BLaER1 treated with 17β-estradiol and CSF1 and Interleukin-3, amounts not matched to agents 10 nM and 100 nM (cell line): ENCODE measurements at regions not wholly inside any gene's neighbourhood (a gene's known extent, or its start where the extent isn't known, plus 50 kb on each side); places are given as distances from the start of the nearest gene placed in this dataset.
"Not testable (repeated sequence)": the region's sequence is repeated elsewhere in the genome, so short reads cannot be mapped to it uniquely, and the experiment has no call there.

Experiments
- H3K27ac ChIP-seq, 11 experiments: shearing (Covaris generic); formaldehyde crosslinking; 2 replicates each; pipeline ENCODE4 v1.8.1; 2022
- H3K27me3 ChIP-seq, 11 experiments: shearing (Covaris generic); formaldehyde crosslinking; 2 replicates each; pipeline ENCODE4 v1.8.1; 2022
- H3K36me3 ChIP-seq, 11 experiments: shearing (Covaris generic); formaldehyde crosslinking; 2 replicates each; pipeline ENCODE4 v1.8.1; 2022
- H3K4me1 ChIP-seq, 10 experiments: shearing (Covaris generic); formaldehyde crosslinking; 2 replicates each; pipeline ENCODE4 v1.8.1; 2022
- H3K4me2 ChIP-seq, 11 experiments: shearing (Covaris generic); formaldehyde crosslinking; 2 replicates each; pipeline ENCODE4 v1.8.1; 2022
- H3K4me3 ChIP-seq, 10 experiments: shearing (Covaris generic); formaldehyde crosslinking; 2 replicates each; pipeline ENCODE4 v1.8.1; 2022
- H3K9ac ChIP-seq, 11 experiments: shearing (Covaris generic); formaldehyde crosslinking; 2 replicates each; pipeline ENCODE4 v1.8.1; 2022
- H3K9me3 ChIP-seq, 11 experiments: shearing (Covaris generic); formaldehyde crosslinking; replicated peaks in 1 of 11; 2 replicates each; pipeline ENCODE4 v1.8.1; 2022
- H4K20me1 ChIP-seq, 11 experiments: shearing (Covaris generic); formaldehyde crosslinking; 2 replicates each; pipeline ENCODE4 v1.8.1; 2022
- Cebpa-rat ChIP-seq, 11 experiments: shearing (Covaris generic); IDR thresholded peaks; 2 replicates each; pipeline ENCODE4 v1.8.1; 2022

- Histone ChIP-seq H3K4me2 (no peak overlapping the region), H3K9ac (no peak overlapping the region), H3K9me3 (peaks cover 8 to 25% (median 10%) of the 10 kb centered on the region in 11 experiments), H3K4me3 (no peak overlapping the region), H3K27ac (no peak overlapping the region), H3K4me1 (no peaks in the 10 kb centered on the region), H3K36me3 (no peaks in the 10 kb centered on the region), H3K27me3 (peaks cover 74 to 92% (median 84%) of the 10 kb centered on the region in 11 experiments), H4K20me1 (no peaks in the 10 kb centered on the region)
- TF ChIP-seq Cebpa-rat (IDR thresholded peaks at IDR 0.05): no peak
Measured at GRCh38 chrX:43375136-43375535, 281.0 kb upstream of the MAOA start.

- no peak overlapping the region for H3K9ac ChIP-seq
- no peak for TF ChIP-seq Cebpa-rat (IDR thresholded peaks at IDR 0.05)
- peaks cover 83 to 94% (median 92%) of the 10 kb centered on the region in 11 experiments for H3K27me3 ChIP-seq
- no peaks in the 10 kb centered on the region for H3K4me1 ChIP-seq
- H3K4me3 ChIP-seq: no peak overlapping the region
- no peak overlapping the region for H3K27ac ChIP-seq
- H3K4me2 ChIP-seq: no peak overlapping the region
- H3K36me3 ChIP-seq: no peaks in the 10 kb centered on the region
- no peaks in the 10 kb centered on the region for H4K20me1 ChIP-seq
- H3K9me3 ChIP-seq: peaks cover 10 to 25% (median 13%) of the 10 kb centered on the region in 11 experiments; a peak in 19 of 22 replicates
Measured at GRCh38 chrX:43380704-43381103, 275.4 kb upstream of the MAOA start.

DNA sequence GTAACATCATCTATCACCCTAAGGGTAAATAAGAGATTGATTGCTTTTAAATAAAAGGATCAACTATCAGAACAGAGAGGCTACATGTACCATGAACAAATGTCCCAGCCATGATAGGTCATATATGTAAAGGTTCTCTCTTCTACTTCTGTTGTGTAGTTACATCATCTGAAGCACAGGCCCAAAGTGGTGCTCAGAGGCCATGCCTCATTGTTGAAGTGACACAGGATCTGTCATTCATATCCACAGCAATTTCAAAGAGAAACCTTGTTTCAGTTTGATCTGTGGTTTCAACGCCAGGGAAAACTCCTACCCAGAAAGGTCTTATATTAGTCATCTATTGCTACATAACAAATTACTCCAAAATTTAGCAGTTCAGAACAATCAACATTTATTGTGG lies 269.2 kb upstream of the MAOA start:
- Histone ChIP-seq H4K20me1 (peaks cover 0 to 5% (median 0%) of the 10 kb centered on the region in 11 experiments; a peak in 2 of 22 replicates), H3K4me1 (no peaks in the 10 kb centered on the region), H3K4me2 (no peak overlapping the region), H3K27me3 (peaks cover 90 to 99% (median 96%) of the 10 kb centered on the region in 11 experiments), H3K27ac (no peak overlapping the region), H3K36me3 (no peaks in the 10 kb centered on the region), H3K9me3 (peaks cover 0 to 11% (median 0%) of the 10 kb centered on the region in 11 experiments; a peak in 3 of 22 replicates), H3K9ac (no peak overlapping the region), H3K4me3 (no peak overlapping the region)
- no peak for TF ChIP-seq Cebpa-rat (IDR thresholded peaks at IDR 0.05)

DNA sequence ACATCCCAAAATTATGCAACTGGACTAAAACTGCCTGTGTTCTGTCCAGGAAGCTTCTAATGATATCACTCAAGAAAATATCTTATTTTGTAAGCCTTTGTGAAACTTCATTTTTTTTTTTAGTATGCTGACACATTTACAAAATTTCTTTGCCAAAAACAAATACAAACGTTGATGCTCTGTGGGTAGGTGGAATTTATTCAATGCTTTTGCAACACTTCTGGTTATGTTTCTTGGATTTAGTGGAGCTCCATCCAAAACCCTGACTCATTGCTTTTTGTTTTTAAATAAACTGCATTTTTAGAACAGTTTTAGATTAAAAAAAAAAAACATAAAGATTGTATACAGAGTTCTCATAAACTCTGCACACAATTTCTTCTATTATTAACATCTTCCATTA lies 250.9 kb upstream of the MAOA start:
- Histone ChIP-seq H3K4me1 (no peaks in the 10 kb centered on the region), H3K27ac (no peak overlapping the region), H3K27me3 (peaks cover 90 to 100% (median 95%) of the 10 kb centered on the region in 11 experiments), H4K20me1 (no peaks in the 10 kb centered on the region; a peak in 1 of 22 replicates), H3K9me3 (peaks cover 0 to 10% (median 5%) of the 10 kb centered on the region in 11 experiments; a peak in 4 of 22 replicates), H3K36me3 (no peaks in the 10 kb centered on the region), H3K9ac (no peak overlapping the region), H3K4me3 (no peak overlapping the region), H3K4me2 (no peak overlapping the region)
- TF ChIP-seq Cebpa-rat (IDR thresholded peaks at IDR 0.05): no peak

DNA sequence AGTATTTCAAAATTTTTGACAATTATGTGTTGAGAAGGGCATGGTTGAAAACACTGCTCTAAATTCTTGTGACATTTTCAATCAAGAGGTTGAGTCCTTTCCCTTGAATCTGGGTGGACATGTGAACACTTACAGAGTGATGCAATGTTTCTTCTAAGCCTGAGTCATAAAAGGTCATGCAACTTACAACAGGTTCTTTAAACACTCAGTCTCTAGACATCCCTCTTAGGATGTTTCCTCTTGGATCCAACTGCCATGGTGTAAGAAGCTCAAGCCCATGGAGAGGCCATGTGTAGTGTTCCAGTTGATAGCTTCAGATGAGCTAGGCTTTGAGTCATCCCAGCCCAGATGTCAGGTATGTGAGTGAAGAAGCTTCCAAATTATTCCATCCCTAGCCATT lies 232.2 kb upstream of the MAOA start:
- no peak for TF ChIP-seq Cebpa-rat (IDR thresholded peaks at IDR 0.05)
- H3K27me3 ChIP-seq: peaks cover 93 to 98% (median 96%) of the 10 kb centered on the region in 11 experiments
- H3K4me3 ChIP-seq: no peak overlapping the region
- H3K4me2 ChIP-seq: no peak overlapping the region
- no peaks in the 10 kb centered on the region for H3K36me3 ChIP-seq
- no peak overlapping the region for H3K9ac ChIP-seq
- H3K27ac ChIP-seq: no peak overlapping the region
- peaks cover 0 to 21% (median 6%) of the 10 kb centered on the region in 11 experiments; a peak in 12 of 22 replicates for H3K9me3 ChIP-seq
- H3K4me1 ChIP-seq: no peaks in the 10 kb centered on the region
- H4K20me1 ChIP-seq: no peaks in the 10 kb centered on the region

DNA sequence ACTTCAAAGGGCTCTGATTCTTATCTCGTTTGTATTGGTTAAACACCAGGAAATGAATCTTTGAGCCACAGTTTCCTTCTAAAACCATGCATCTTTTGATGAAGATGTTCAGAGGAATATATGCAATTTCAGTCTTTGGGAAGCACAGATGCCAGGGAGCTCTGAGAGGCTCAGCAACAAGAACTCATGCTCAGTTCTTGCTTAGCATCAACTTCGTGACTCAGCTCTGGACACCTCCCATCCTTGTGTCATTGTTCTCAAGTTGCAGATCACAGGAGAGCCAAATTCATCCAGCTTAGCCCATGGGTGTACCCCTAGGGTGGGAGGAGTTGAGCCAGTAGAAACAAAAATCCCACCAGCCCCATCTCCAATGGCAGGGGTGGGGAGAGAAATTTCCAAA lies 219.6 kb upstream of the MAOA start:
- Histone ChIP-seq H3K4me2 (peak overlapping the region in 5 of 11 experiments; percentile 4 to 45 (median 13); a peak in 5 of 22 replicates), H3K4me3 (no peak overlapping the region), H3K4me1 (peaks cover 0 to 7% (median 0%) of the 10 kb centered on the region in 10 experiments; a peak in 7 of 20 replicates), H3K27me3 (peaks cover 86 to 99% (median 98%) of the 10 kb centered on the region in 11 experiments), H3K9me3 (peaks cover 0 to 14% (median 0%) of the 10 kb centered on the region in 11 experiments; a peak in 6 of 22 replicates), H4K20me1 (no peaks in the 10 kb centered on the region; a peak in 3 of 22 replicates), H3K9ac (no peak overlapping the region), H3K27ac (no peak overlapping the region), H3K36me3 (no peaks in the 10 kb centered on the region)
- no peak for TF ChIP-seq Cebpa-rat (IDR thresholded peaks at IDR 0.05)

DNA sequence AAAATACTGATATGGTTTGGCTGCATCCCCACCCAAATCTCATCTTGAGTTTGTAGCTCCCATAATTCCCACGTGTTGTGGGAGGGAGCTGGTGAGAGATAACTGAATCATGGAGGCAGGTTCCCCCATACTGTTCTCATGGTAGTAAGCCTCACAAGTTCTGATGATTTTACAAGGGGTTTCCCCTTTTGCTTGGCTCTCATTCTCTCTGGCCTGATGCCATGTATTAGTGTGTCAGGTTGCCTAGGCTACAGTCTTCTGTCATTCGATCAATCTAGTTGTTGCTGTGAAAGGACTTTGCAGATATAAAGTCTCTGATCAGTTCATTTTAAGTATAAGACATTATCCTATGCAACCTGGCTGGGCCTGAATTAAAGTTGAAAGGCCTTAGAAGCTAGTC lies 209.3 kb upstream of the MAOA start:
- Histone ChIP-seq H3K27ac (no peak overlapping the region), H3K4me2 (no peak overlapping the region), H4K20me1 (no peaks in the 10 kb centered on the region), H3K9ac (no peak overlapping the region), H3K4me1 (no peaks in the 10 kb centered on the region), H3K27me3 (peaks cover 83 to 99% (median 92%) of the 10 kb centered on the region in 11 experiments), H3K4me3 (no peak overlapping the region), H3K36me3 (no peaks in the 10 kb centered on the region), H3K9me3 (peaks cover 17 to 64% (median 28%) of the 10 kb centered on the region in 11 experiments)
- no peak for TF ChIP-seq Cebpa-rat (IDR thresholded peaks at IDR 0.05)

GRCh38 chrX:43448688-43449087 lies 207.4 kb upstream of the MAOA start:
- TF ChIP-seq Cebpa-rat (IDR thresholded peaks at IDR 0.05): no peak
- Histone ChIP-seq H3K27ac (no peak overlapping the region), H3K9ac (no peak overlapping the region), H3K9me3 (peaks cover 31 to 72% (median 46%) of the 10 kb centered on the region in 11 experiments), H3K4me3 (no peak overlapping the region), H3K36me3 (no peaks in the 10 kb centered on the region), H3K4me2 (no peak overlapping the region), H4K20me1 (no peaks in the 10 kb centered on the region), H3K4me1 (no peaks in the 10 kb centered on the region), H3K27me3 (peaks cover 75 to 94% (median 87%) of the 10 kb centered on the region in 11 experiments)

DNA sequence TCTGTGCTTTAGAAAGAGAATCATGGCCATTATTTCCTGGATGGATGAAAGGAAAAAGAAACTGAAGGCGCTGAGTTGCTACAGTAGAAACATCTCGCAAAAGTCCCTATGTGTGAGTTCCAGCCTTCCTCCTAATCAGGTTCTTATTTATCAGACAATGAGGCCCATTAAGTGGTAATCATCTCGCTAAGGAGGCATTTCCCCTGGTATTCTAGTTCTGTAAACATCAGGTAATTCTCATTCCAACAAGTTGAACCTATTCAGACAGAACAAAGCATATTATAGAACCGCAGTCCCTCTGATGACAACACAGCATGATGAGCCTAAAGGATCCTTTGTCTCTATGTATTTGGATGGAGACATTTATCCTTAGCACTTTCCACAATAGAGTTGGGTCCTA lies 205.7 kb upstream of the MAOA start:
- no peak overlapping the region for H3K4me3 ChIP-seq
- H3K9ac ChIP-seq: no peak overlapping the region
- no peak for TF ChIP-seq Cebpa-rat (IDR thresholded peaks at IDR 0.05)
- peaks cover 33 to 80% (median 53%) of the 10 kb centered on the region in 11 experiments for H3K9me3 ChIP-seq
- no peaks in the 10 kb centered on the region for H3K36me3 ChIP-seq
- H3K4me1 ChIP-seq: no peaks in the 10 kb centered on the region
- no peak overlapping the region for H3K27ac ChIP-seq
- no peaks in the 10 kb centered on the region for H4K20me1 ChIP-seq
- H3K27me3 ChIP-seq: peaks cover 75 to 94% (median 88%) of the 10 kb centered on the region in 11 experiments
- no peak overlapping the region for H3K4me2 ChIP-seq

DNA sequence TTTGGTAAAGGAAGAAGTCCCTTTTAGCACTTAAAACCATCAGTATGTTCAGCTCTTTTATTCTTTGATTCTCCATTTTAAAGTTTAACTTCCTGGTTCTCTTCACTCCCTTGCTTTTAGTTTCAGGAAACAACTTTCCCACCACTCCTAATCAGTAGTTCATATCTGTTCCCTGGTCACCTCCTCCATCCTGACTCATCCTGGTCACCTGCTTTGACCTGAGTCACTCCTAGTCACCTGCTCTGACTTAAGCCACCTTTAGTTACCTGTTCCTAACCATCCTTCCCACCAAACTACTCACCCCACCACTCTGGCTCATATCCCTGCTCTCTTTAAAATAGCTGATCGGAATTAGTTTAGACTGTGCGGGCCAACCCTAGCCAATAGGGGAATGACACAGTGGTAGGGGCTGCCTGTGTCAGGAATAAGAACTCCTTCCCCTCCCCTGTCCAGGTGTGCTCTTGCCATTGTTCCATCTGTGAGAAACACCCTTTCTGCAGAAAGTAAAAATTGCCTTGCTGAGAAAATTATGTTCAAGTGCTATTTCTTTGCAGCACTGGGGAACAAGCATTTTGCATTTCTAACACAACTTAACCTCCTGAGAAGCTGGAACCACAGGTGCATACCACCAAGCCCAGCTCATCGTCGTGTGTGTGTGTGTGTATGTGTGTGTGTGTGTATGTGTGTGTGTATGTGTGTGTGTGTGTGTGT lies 204.0 kb upstream of the MAOA start:
- not testable (repeated sequence) for H4K20me1 ChIP-seq, H3K4me1 ChIP-seq, H3K27ac ChIP-seq, H3K36me3 ChIP-seq, H3K4me2 ChIP-seq, H3K4me3 ChIP-seq, H3K9ac ChIP-seq
- Histone ChIP-seq H3K9me3 (peaks cover 33 to 74% (median 53%) of the 10 kb centered on the region in 11 experiments), H3K27me3 (peaks cover 79 to 96% (median 91%) of the 10 kb centered on the region in 11 experiments)
